T47D (cell line): ENCODE measurements at regions not wholly inside any gene's neighbourhood (a gene's known extent, or its start where the extent isn't known, plus 50 kb on each side); places are given as distances from the start of the nearest gene placed in this dataset.

ENCODE experiments used
- DNase-seq, 2 experiments: peaks; one replicate each; pipeline versions ENCODE4 v3.0.0 to v3.0.0-alpha.2; 2011 to 2012; ENCODE audit warnings: low read depth in 1 of 2, low spot score in 1 of 2
- JUND ChIP-seq: IDR thresholded peaks from 2 replicates; pipeline ENCODE4 v1.6.1; 2012; ENCODE audit warnings: low read depth
- in situ Hi-C: cut with HindIII; loops from 2 replicates; pipeline ENCODE4 v1.10.0; 2016; ENCODE audit warnings: low sequenced_read_pairs, low pct_unique_long_range_greater_than_20kb

GRCh38 chr18:72637299-72637698 lies 93.2 kb upstream of the CBLN2 start:
- DNase-seq: no peak
- no peak for TF ChIP-seq JUND
- in situ Hi-C loops: no loop called here

GRCh38 chr18:72636611-72637010 lies 92.5 kb upstream of the CBLN2 start:
- in situ Hi-C loops: no loop called here
- no peak for DNase-seq
- TF ChIP-seq JUND: no peak

GRCh38 chr18:72634500-72634899 lies 90.4 kb upstream of the CBLN2 start:
- no peak for TF ChIP-seq JUND
- in situ Hi-C loops: no loop called here
- DNase-seq: peak in 1 of 2 experiments; percentile 9

GRCh38 chr18:72630991-72631390 lies 86.8 kb upstream of the CBLN2 start:
- no peak for TF ChIP-seq JUND
- DNase-seq: no peak
- in situ Hi-C loops: no loop called here

- in situ Hi-C loops: no loop called here
- no peak for TF ChIP-seq JUND
- no peak for DNase-seq
Measured at GRCh38 chr18:72623444-72623843, 79.3 kb upstream of the CBLN2 start.

GRCh38 chr18:72613534-72613930 lies 69.4 kb upstream of the CBLN2 start:
- TF ChIP-seq JUND: no peak
- in situ Hi-C loops: no loop called here
- no peak for DNase-seq

GRCh38 chr18:72612894-72613533 lies 68.9 kb upstream of the CBLN2 start:
- in situ Hi-C loops: no loop called here
- TF ChIP-seq JUND: no peak
- DNase-seq: no peak

- no peak for TF ChIP-seq JUND
Measured at GRCh38 chr18:72605376-72605775, 61.2 kb upstream of the CBLN2 start.

GRCh38 chr18:72601944-72602343 lies 57.8 kb upstream of the CBLN2 start:
- DNase-seq: no peak
- no peak for TF ChIP-seq JUND
- in situ Hi-C loops: no loop called here

More at GRCh38 chr18:72605376-72605775, 61.2 kb upstream of the CBLN2 start:
- in situ Hi-C loops: no loop called here
- no peak for DNase-seq

GRCh38 chr18:72601481-72601880 lies 57.3 kb upstream of the CBLN2 start:
- in situ Hi-C loops: no loop called here
- no peak for DNase-seq
- no peak for TF ChIP-seq JUND
